AG10803 (cell line): ENCODE measurements at regions not wholly inside any gene's neighbourhood (a gene's known extent, or its start where the extent isn't known, plus 50 kb on each side); places are given as distances from the start of the nearest gene placed in this dataset.
A peak's percentile ranks its signal among the peaks of the same experiment; 100 is the strongest.

Experiments
- DNase-seq: peaks from one replicate; pipeline ENCODE4 v3.0.0; 2010; ENCODE audit warnings: low read depth
- H3K4me3 ChIP-seq: 2 replicates; pipeline ENCODE4 v1.5.1; 2011; ENCODE audit warnings: mild to moderate bottlenecking, low read length, control low read depth
- TF ChIP-seq, protein P1 (sequence below): conservative IDR thresholded peaks from 2 replicates; pipeline ENCODE4 v1.5.1; 2011; ENCODE audit warnings: mild to moderate bottlenecking, low read length, control low read depth, inconsistent platforms

DNA sequence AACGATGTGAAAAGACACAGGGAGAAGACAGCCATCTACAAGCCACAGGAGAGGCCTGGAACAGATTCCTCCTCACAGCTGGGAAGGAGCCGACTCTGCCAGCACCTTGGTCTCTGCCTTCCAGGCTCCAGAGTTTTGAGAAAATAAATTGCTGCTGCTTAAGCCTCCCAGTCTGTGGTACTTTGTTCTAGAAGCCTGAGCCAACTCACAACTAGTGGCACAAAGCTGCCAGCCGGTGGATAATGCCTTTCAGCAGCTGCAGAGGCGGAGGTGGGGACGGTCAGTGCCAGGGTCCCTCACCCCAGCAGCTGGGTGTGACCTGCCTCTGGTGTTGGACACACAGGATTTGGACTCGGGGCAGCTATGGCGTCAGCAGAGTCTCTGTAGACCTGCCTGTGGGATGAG lies 255.4 kb upstream of the PITRM1 start:
- DNase-seq: peak; percentile 28
- TF ChIP-seq, protein P1, sequence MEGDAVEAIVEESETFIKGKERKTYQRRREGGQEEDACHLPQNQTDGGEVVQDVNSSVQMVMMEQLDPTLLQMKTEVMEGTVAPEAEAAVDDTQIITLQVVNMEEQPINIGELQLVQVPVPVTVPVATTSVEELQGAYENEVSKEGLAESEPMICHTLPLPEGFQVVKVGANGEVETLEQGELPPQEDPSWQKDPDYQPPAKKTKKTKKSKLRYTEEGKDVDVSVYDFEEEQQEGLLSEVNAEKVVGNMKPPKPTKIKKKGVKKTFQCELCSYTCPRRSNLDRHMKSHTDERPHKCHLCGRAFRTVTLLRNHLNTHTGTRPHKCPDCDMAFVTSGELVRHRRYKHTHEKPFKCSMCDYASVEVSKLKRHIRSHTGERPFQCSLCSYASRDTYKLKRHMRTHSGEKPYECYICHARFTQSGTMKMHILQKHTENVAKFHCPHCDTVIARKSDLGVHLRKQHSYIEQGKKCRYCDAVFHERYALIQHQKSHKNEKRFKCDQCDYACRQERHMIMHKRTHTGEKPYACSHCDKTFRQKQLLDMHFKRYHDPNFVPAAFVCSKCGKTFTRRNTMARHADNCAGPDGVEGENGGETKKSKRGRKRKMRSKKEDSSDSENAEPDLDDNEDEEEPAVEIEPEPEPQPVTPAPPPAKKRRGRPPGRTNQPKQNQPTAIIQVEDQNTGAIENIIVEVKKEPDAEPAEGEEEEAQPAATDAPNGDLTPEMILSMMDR: no peak
- no peak overlapping the region for H3K4me3 ChIP-seq

DNA sequence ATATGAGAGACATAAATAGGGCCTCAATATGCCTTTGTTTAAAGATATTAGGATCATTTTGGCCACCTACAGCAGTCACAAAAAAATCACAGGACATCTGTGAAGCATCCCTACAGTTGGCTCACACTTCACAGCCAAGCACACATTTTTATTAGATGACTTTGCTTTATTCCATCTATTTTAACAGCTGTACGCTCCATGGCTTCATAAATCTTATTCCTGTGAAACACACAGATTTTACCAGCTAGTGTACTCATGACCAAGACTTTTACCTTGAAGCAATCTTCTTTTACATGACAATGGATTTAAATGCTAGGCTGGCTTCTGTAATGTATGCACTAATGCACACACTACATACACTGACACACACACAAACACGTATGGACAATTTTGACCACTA lies 254.8 kb upstream of the PITRM1 start:
- no peak overlapping the region for H3K4me3 ChIP-seq
- TF ChIP-seq, protein P1: no peak
- DNase-seq: peak; percentile 76

DNA sequence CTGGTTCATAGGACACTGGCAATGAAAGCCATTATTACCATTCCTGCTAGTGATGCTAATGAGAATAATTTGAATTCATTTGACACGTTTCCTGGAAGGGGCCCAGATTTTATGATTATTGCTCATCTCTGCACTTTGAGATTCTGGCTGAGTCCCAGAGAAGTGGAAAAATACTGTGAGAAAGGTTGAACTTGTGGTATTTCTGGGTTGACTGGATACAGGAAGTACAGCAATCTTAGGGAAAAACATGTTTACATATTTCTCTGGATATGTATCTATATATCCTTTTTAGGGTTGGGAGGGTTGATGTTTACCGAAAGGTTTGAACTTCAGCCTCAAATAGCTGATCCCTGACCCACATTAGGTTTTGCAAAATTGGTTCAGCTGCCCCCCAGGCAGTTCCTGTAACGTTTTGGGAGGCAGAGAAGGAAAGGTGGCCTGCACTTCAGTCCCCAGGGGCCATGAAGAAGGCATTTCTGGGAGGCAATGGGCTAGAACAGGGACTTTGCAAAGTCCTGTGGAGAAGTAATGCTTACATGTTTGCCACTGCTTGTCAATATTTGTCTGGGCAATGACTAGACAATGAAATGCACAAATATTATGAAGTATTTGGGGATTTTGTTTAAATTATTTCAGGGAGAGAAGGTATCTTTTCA lies 253.7 kb upstream of the PITRM1 start:
- TF ChIP-seq, protein P1: no peak
- H3K4me3 ChIP-seq: no peak overlapping the region
- DNase-seq: peak; percentile 94

DNA sequence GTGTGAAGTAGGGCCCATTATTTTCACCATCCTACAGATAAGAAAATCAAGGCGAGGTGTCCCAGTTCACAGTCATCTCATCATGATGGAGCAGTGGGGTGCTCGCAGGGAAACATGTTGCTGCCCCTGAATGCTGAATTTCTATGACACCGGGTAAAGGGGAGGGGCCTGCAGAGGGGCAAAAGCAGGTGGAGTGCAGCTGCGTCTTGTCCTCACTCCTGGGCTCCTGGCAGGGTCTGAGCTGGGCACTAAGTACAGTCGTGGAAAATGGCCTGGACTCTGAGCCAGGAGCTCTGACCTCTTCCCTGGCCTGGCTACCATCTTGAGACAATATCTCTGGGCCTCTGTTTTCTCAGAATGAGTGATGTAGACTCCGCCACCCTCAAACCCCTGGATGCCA lies 253.1 kb upstream of the PITRM1 start:
- no peak for DNase-seq
- H3K4me3 ChIP-seq: no peak overlapping the region
- TF ChIP-seq, protein P1: no peak

DNA sequence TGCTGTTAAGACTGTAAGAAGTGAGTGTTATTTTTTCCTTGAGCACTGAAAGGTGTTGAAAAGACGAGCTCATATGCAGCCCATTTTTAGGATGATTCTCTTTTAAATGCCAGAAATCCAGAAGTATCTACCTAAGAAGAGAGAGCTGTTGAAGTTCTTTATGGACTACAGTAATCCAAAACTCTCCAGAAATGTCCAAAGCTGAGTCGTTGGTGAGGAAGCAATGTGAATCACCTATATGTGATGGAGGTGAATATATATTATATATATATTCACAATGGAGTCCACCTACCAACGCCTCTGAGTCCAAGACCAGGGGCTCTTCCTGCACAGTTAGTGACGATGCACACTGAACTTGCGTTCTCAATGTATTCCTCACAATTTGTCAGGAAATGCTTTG lies 252.7 kb upstream of the PITRM1 start:
- no peak for DNase-seq
- H3K4me3 ChIP-seq: no peak overlapping the region
- TF ChIP-seq, protein P1: no peak

DNA sequence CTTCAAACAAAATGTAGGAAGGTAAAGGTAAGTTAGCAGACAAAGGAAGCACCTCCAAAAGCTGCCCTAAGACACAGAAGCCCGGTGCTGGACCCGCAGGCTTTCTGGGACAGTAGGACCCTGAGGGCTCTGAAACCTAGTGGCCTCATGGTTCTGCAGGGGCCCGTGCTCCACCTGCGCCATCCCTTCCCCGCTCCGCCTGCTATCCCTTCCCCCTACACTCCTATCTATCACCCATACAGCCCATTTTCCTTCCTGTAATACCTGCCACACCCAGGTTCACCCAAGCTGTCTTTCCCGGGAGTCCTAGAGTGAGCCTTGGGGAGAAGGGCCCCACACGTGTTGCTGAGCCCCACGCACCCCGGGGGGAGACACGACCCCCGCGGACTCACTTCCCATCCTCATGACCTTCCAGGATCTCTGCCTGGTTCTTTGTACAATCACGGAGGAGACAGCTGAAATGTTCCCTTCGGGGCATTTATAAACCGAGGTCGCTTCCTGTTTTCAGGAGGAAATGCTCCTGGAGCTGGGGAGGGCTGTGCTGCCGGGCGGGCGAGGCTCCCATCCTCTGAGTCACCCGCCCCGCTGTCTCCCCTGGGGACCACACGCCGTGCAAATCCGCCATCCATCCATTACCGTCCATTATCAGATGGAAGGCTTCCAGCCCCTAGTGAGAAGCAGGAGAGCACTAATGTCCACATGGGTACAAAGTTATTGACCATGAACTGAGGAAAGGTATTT lies 251.7 kb upstream of the PITRM1 start:
- no peak overlapping the region for H3K4me3 ChIP-seq
- DNase-seq: no peak
- TF ChIP-seq, protein P1: no peak

DNA sequence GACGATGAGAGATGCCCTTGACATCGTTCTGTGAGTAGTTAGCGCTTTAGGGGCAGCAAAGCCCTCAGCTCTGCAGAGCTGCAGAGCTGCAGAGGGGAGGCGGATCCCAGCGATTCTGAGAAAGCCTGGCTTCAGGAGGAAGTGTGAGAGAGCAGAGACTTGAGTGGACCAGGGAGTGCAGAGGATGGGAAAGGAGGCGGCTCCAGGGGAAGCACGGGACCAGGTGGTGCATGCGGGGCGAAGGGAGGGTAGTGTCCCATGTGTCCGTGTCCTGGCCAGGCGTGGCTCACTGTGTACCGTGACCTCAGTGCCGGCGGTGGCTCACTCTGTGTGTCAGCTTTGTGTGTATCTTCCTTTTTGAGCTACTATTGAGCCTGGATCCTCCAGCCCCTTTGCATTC lies 250.8 kb upstream of the PITRM1 start:
- TF ChIP-seq, protein P1: no peak
- DNase-seq: no peak
- no peak overlapping the region for H3K4me3 ChIP-seq
